A673 (cell line): ENCODE measurements at regions not wholly inside any gene's neighbourhood (a gene's known extent, or its start where the extent isn't known, plus 50 kb on each side); places are given as distances from the start of the nearest gene placed in this dataset.

ENCODE experiments used
- EZH2 ChIP-seq: fragments of 200-600 bp; sonication (generic); IDR thresholded peaks from 2 replicates; pipeline ENCODE4 v1.6.1; 2017; ENCODE audit warnings: borderline replicate concordance, low read depth, mild to moderate bottlenecking, mixed read lengths, antibody characterized with exemption, low read length; ENCODE audit not compliant: poor library complexity, severe bottlenecking
- TF ChIP-seq, protein P1 (sequence below): fragments of 300-800, 200-600 bp; sonication (generic); conservative IDR thresholded peaks from 2 replicates; pipeline ENCODE4 v1.5.1; 2017; ENCODE audit warnings: low read depth, mild to moderate bottlenecking, antibody characterized with exemption, low read length, moderate library complexity, mixed read lengths

- TF ChIP-seq, protein P1, sequence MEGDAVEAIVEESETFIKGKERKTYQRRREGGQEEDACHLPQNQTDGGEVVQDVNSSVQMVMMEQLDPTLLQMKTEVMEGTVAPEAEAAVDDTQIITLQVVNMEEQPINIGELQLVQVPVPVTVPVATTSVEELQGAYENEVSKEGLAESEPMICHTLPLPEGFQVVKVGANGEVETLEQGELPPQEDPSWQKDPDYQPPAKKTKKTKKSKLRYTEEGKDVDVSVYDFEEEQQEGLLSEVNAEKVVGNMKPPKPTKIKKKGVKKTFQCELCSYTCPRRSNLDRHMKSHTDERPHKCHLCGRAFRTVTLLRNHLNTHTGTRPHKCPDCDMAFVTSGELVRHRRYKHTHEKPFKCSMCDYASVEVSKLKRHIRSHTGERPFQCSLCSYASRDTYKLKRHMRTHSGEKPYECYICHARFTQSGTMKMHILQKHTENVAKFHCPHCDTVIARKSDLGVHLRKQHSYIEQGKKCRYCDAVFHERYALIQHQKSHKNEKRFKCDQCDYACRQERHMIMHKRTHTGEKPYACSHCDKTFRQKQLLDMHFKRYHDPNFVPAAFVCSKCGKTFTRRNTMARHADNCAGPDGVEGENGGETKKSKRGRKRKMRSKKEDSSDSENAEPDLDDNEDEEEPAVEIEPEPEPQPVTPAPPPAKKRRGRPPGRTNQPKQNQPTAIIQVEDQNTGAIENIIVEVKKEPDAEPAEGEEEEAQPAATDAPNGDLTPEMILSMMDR = no peak
- no peak for TF ChIP-seq EZH2
Measured at GRCh38 chr1:177505905-177506590, 335.3 kb downstream of the BRINP2 start.
